Thyroid gland (tissue), 4 donors: ENCODE measurements at regions not wholly inside any gene's neighbourhood (a gene's known extent, or its start where the extent isn't known, plus 50 kb on each side); places are given as distances from the start of the nearest gene placed in this dataset.

ENCODE experiments used
- DNase-seq, 2 donors: peaks; one replicate each; pipeline ENCODE4 v3.0.0-alpha.2; 2019
- H3K27ac ChIP-seq, 3 donors: fragments of 200-600 bp; sonication (generic); 1 replicate in 2 of 3; 2 replicates in 1 of 3; pipeline ENCODE4 v1.5.1; 2016 to 2019; ENCODE audit warnings: mild to moderate bottlenecking in 1 of 3, moderate library complexity in 1 of 3
- H3K27me3 ChIP-seq: fragments of 200-600 bp; sonication (generic); one replicate; pipeline ENCODE4 v1.5.1; 2019
- H3K36me3 ChIP-seq, 2 donors: fragments of 200-600 bp; sonication (generic); one replicate each; pipeline ENCODE4 v1.5.1; 2016 to 2019
- H3K4me1 ChIP-seq, 2 donors: fragments of 200-600 bp; sonication (generic); one replicate each; pipeline ENCODE4 v1.5.1; 2017 to 2019
- H3K4me3 ChIP-seq, 3 donors: fragments of 200-600 bp; sonication (generic); replicated peaks in 1 of 3; 1 replicate in 2 of 3; 2 replicates in 1 of 3; pipeline ENCODE4 v1.5.1; 2016; ENCODE audit warnings: mild to moderate bottlenecking in 1 of 3
- H3K9me3 ChIP-seq: fragments of 200-600 bp; sonication (generic); one replicate; pipeline ENCODE4 v1.5.1; 2017
- POLR2A ChIP-seq, 2 donors: fragments of 450-650 bp; IDR thresholded peaks; one replicate each; pipeline ENCODE4 v1.6.1; 2017; ENCODE audit warnings: antibody characterized with exemption in 2 of 2, mild to moderate bottlenecking in 2 of 2, moderate library complexity in 1 of 2
- WGBS, 2 donors: methylation state at CpG; one replicate each; pipeline ENCODE4 v1.1.5; 2017; 5-methylcytosine and 5-hydroxymethylcytosine counted together
- intact Hi-C: fragments of 100-400 bp; cut with DNase I; formaldehyde crosslinking; loops from one replicate; pipeline ENCODE4 v1.15.1; 2023
- TF ChIP-seq, protein P1 (sequence below), 6 experiments: fragments of 200-600 bp in 3 of 6; fragments of 450-650 bp in 3 of 6; sonication (generic) in 3 of 6; IDR thresholded peaks; one replicate each; pipeline ENCODE4 v1.5.1; 2016 to 2019; ENCODE audit warnings: antibody characterized with exemption in 6 of 6, mild to moderate bottlenecking in 2 of 6, inconsistent platforms in 1 of 6, moderate library complexity in 1 of 6

DNA sequence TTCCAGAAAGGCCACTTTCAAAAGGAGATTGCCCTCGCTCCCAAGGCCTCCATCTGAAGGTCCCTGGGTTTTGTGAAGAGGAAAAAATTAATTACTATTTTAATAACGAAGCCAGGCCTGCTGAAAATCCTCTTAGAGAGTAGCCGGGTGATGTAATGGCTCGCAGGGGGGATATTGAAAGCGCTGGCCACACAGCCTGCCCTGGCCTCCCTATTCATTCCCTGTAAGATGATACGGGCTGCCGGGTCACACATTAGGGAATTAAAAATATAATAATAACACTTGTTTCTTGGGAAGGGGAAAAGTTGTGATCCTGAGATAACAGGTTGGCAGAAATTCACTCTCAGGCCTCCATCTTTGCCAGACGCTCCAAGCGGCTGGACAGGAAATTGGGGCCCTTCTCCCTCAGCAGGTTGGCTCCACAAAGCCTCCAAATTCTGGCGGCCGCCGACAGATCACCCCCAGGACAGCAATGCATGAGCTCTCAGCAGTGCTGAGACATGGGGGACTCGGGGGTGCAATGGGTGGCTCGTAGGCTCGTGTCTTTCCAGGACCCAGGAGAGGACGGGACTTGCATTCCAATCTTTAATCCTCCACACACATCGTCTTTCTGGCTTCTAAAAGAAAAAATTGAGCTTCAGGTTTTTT is 299.9 kb upstream of the SALL3 start:
- no peak for TF ChIP-seq POLR2A (IDR thresholded peaks at IDR 0.05)
- TF ChIP-seq, protein P1, sequence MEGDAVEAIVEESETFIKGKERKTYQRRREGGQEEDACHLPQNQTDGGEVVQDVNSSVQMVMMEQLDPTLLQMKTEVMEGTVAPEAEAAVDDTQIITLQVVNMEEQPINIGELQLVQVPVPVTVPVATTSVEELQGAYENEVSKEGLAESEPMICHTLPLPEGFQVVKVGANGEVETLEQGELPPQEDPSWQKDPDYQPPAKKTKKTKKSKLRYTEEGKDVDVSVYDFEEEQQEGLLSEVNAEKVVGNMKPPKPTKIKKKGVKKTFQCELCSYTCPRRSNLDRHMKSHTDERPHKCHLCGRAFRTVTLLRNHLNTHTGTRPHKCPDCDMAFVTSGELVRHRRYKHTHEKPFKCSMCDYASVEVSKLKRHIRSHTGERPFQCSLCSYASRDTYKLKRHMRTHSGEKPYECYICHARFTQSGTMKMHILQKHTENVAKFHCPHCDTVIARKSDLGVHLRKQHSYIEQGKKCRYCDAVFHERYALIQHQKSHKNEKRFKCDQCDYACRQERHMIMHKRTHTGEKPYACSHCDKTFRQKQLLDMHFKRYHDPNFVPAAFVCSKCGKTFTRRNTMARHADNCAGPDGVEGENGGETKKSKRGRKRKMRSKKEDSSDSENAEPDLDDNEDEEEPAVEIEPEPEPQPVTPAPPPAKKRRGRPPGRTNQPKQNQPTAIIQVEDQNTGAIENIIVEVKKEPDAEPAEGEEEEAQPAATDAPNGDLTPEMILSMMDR (IDR thresholded peaks at IDR 0.05), result no peak
- no peak for DNase-seq
- Histone ChIP-seq H3K9me3 (no peaks in the 10 kb centered on the region), H3K4me1 (no peaks in the 10 kb centered on the region), H3K4me3 (no peak overlapping the region), H3K27me3 (no peaks in the 10 kb centered on the region), H3K27ac (no peak overlapping the region), H3K36me3 (no peaks in the 10 kb centered on the region)
- WGBS, 2 donors, result 74 to 75% methylated on average over 17 of the region's 17 CpGs
- intact Hi-C loops, result no loop called here

DNA sequence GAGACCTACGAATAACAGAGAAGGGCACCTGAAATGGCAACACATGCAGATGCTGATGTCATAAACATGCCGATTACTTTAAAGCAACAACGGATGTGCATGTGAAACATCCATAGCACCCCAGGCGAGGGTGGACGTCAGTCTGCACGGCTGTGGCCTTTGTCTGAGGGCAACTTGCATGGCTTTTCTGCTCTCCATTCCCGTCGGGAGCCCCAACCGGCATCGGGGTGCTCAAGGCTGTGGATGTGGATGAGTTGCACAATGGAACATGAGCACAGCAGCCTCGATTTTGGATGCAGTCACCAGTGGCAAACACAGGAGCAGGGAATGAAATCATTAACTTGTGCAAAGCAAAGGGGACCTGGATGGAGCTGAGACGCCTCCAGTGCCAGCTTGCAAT is 298.2 kb upstream of the SALL3 start:
- Histone ChIP-seq H3K27ac (no peak overlapping the region), H3K27me3 (no peaks in the 10 kb centered on the region), H3K4me3 (no peak overlapping the region), H3K4me1 (no peaks in the 10 kb centered on the region), H3K36me3 (no peaks in the 10 kb centered on the region), H3K9me3 (no peaks in the 10 kb centered on the region)
- no peak for DNase-seq
- TF ChIP-seq, protein P1 (IDR thresholded peaks at IDR 0.05), result no peak
- no peak for TF ChIP-seq POLR2A (IDR thresholded peaks at IDR 0.05)
- WGBS, 2 donors, result 84 to 95% methylated on average over 11 to 12 of the region's 12 CpGs
- intact Hi-C loops, result no loop called here

DNA sequence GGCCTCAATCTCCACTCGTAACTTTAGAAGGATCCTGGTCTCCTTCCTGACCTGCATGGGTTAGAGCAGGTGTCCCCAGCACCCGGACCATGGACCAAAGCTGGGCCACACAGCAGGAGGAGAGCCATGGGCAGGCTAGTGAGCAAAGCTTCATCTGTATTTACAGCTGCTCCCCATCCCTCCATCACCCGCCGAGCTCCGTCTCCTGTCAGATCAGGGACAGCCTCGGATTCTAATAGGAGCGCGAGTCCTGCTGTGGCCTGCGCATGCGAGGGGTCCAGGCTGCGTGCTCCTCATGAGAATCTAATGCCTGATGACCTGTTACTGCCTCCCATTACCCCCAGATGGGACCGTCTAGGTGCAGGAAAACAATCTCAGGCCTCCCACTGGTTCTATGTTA is 297.7 kb upstream of the SALL3 start:
- H3K36me3 ChIP-seq, result no peaks in the 10 kb centered on the region
- intact Hi-C loops, result no loop called here
- no peak overlapping the region for H3K27ac ChIP-seq
- no peaks in the 10 kb centered on the region for H3K4me1 ChIP-seq
- H3K9me3 ChIP-seq, result no peaks in the 10 kb centered on the region
- TF ChIP-seq, protein P1 (IDR thresholded peaks at IDR 0.05), result no peak
- TF ChIP-seq POLR2A (IDR thresholded peaks at IDR 0.05), result no peak
- DNase-seq, result no peak
- H3K4me3 ChIP-seq, result no peak overlapping the region
- 91 to 94% methylated on average over 12 of the region's 12 CpGs for WGBS, 2 donors
- no peaks in the 10 kb centered on the region for H3K27me3 ChIP-seq

DNA sequence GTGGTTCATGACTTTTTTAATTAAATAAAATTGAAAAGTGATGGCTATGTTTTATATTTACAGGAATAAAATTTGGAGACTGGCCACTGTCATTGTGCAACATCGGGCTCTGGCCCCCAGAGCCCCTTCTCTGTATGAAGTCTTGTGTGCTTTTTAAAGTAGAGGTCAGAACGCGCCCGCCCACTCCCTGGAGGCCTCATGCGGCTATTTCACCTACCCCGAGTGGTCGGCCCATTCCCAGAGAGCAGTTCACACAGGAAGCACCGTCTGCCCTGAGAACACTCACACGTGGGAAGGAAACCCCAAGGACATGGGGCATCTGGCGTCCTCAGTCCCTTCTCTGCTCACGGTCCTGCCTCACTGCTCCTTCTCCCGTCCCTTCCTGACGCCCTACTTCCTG is 296.9 kb upstream of the SALL3 start:
- no peak for DNase-seq
- intact Hi-C loops, result no loop called here
- TF ChIP-seq, protein P1 (IDR thresholded peaks at IDR 0.05), result no peak
- no peak for TF ChIP-seq POLR2A (IDR thresholded peaks at IDR 0.05)
- Histone ChIP-seq H3K4me1 (no peaks in the 10 kb centered on the region), H3K9me3 (no peaks in the 10 kb centered on the region), H3K27me3 (no peaks in the 10 kb centered on the region), H3K27ac (no peak overlapping the region), H3K36me3 (no peaks in the 10 kb centered on the region), H3K4me3 (no peak overlapping the region)
- 64 to 65% methylated on average over 13 of the region's 13 CpGs for WGBS, 2 donors

DNA sequence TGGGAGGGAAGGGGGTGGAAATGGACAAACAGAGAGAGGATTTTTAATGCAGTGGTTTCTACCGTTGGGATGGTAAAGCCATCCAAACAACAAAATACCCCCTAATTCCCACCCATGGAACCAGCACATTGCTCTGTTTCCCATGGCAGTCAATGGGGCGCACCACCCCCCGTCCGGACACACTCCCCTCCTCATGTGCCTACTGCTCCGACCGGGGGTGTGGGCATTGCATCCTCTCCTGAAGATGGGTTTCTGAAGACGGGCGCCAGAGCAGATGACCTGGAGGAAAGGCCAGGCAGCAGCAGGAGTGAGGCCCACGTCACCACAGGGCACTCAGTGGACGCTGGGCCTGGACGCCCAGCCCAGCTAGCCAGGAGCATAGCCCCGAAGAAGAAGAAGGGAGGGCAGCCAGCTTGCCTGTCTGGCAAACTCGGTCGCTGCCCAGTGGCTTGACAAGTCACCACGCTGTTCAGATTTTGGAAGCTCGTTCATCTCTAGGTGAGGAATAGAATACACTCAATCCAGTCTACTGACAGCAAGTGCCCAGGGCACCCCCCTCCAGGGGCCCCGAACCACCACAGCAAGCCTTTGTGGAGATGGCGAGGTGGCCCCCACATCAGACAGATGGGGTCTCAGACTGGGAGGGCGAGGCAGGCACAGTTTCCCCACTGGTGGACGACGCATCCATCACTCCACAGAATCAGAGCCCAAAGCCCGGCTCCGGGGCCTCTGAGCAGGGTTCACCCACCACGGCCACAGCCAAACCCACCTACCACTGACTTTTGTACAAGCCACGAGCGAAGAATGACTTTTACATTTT is 296.2 kb upstream of the SALL3 start:
- H3K4me3 ChIP-seq, result no peak overlapping the region
- H3K9me3 ChIP-seq, result no peaks in the 10 kb centered on the region
- no peaks in the 10 kb centered on the region for H3K36me3 ChIP-seq
- intact Hi-C loops, result no loop called here
- H3K4me1 ChIP-seq, result no peaks in the 10 kb centered on the region
- DNase-seq, result no peak
- TF ChIP-seq, protein P1 (IDR thresholded peaks at IDR 0.05), result no peak
- no peak for TF ChIP-seq POLR2A (IDR thresholded peaks at IDR 0.05)
- 85 to 87% methylated on average over 24 to 26 of the region's 26 CpGs for WGBS, 2 donors
- no peak overlapping the region for H3K27ac ChIP-seq
- no peaks in the 10 kb centered on the region for H3K27me3 ChIP-seq
